Motor neuron (in vitro differentiated cells): ENCODE measurements at regions not wholly inside any gene's neighbourhood (a gene's known extent, or its start where the extent isn't known, plus 50 kb on each side); places are given as distances from the start of the nearest gene placed in this dataset.
A peak's percentile ranks its signal among the peaks of the same experiment; 100 is the strongest.
"Not testable (repeated sequence)": the region's sequence is repeated elsewhere in the genome, so short reads cannot be mapped to it uniquely, and the experiment has no call there.

Experiments
- ATAC-seq, 8 experiments: fragments of 200-7000 bp; cut with Tn5 transposase; replicated peaks in 6 of 8; 2 replicates each; pipeline ENCODE4 v1.8.0; 2021; ENCODE audit warnings: mild to moderate bottlenecking in 8 of 8, moderate library complexity in 8 of 8
- H3K27ac ChIP-seq, 2 donors: fragments of 250-450 bp; sonication (Bioruptor Pico); 2 replicates each; pipeline ENCODE4 v1.9.0; 2021; ENCODE audit warnings: antibody characterized with exemption in 2 of 2, mild to moderate bottlenecking in 2 of 2, moderate library complexity in 1 of 2
- H3K4me1 ChIP-seq, 2 donors: fragments of 250-450 bp; sonication (Bioruptor Pico); replicated peaks in 1 of 2; 2 replicates each; pipeline ENCODE4 v1.6.1; 2021; ENCODE audit warnings: antibody characterized with exemption in 2 of 2, mild to moderate bottlenecking in 2 of 2, moderate library complexity in 1 of 2
- H3K4me3 ChIP-seq, 5 donors: fragments of 250-450 bp; sonication (Bioruptor Pico); 2 replicates each; pipeline ENCODE4 v1.9.0; 2021; ENCODE audit warnings: antibody characterized with exemption in 5 of 5, mild to moderate bottlenecking in 5 of 5, moderate library complexity in 4 of 5
- WGBS, 10 experiments: fragments of 450-650 bp; shearing (Covaris generic); methylation state at CpG; one replicate each; pipeline ENCODE4 v1.0.0; 2022; 5-methylcytosine and 5-hydroxymethylcytosine counted together
- in situ Hi-C, 9 experiments: fragments of 400-800 bp; cut with MboI; loops; one replicate each; pipeline ENCODE4 v1.15.0; 2021; ENCODE audit warnings: low sequenced_read_pairs in 9 of 9, low pct_unique_long_range_greater_than_20kb in 2 of 9; ENCODE audit not compliant: unreplicated experiment in 9 of 9

GRCh38 chr4:97239667-97239997 is 903.6 kb downstream of the STPG2 start:
- ATAC-seq = no peak
- Histone ChIP-seq H3K27ac (no peak overlapping the region), H3K4me1 (peaks cover 11 to 21% of the 10 kb centered on the region in 2 donors), H3K4me3 (no peak overlapping the region)
- in situ Hi-C loops = no loop called here

- in situ Hi-C loops = no loop called here
- peak in 5 of 8 experiments; percentile 27 to 57 (median 49) for ATAC-seq
- H3K4me1 ChIP-seq = peaks cover 2 to 6% of the 10 kb centered on the region in 2 donors
- 0 to 82% (median 63%) methylated on average over 1 of the region's 1 CpG for WGBS, 10 experiments
- no peak overlapping the region for H3K27ac ChIP-seq
- no peak overlapping the region for H3K4me3 ChIP-seq
Observed at GRCh38 chr4:97252615-97253154, 890.6 kb downstream of the STPG2 start.

GRCh38 chr4:97262769-97263168 is 880.5 kb downstream of the STPG2 start:
- WGBS, 10 experiments = 18 to 100% (median 89%) methylated on average over 2 to 6 of the region's 6 CpGs
- no peak for ATAC-seq
- Histone ChIP-seq H3K27ac (no peak overlapping the region), H3K4me3 (no peak overlapping the region), H3K4me1 (no peaks in the 10 kb centered on the region)
- in situ Hi-C loops = no loop called here

- H3K4me3 ChIP-seq = no peak overlapping the region
- WGBS, 10 experiments = 0 to 100% (median 83%) methylated on average over 1 to 2 of the region's 2 CpGs; no CpG with 5 or more reads in 1 of the 10 experiments
- no peaks in the 10 kb centered on the region for H3K4me1 ChIP-seq
- in situ Hi-C loops = no loop called here
- no peak overlapping the region for H3K27ac ChIP-seq
- ATAC-seq = no peak
Observed at GRCh38 chr4:97270051-97270450, 873.2 kb downstream of the STPG2 start.

GRCh38 chr4:97279391-97279790 is 863.9 kb downstream of the STPG2 start:
- 0 to 100% (median 35%) methylated on average over 1 to 3 of the region's 3 CpGs for WGBS, 10 experiments
- Histone ChIP-seq H3K4me1 (peaks cover 0 to 7% of the 10 kb centered on the region in 2 donors), H3K4me3 (no peak overlapping the region), H3K27ac (no peak overlapping the region)
- in situ Hi-C loops = no loop called here
- no peak for ATAC-seq

GRCh38 chr4:97300561-97300960 is 842.7 kb downstream of the STPG2 start:
- Histone ChIP-seq H3K4me3 (no peak overlapping the region), H3K4me1 (no peaks in the 10 kb centered on the region), H3K27ac (no peak overlapping the region)
- in situ Hi-C loops = no loop called here
- 0 to 100% (median 33%) methylated on average over 1 to 2 of the region's 2 CpGs; no CpG with 5 or more reads in 5 of the 10 experiments for WGBS, 10 experiments
- no peak for ATAC-seq

- no peaks in the 10 kb centered on the region for H3K4me1 ChIP-seq
- peak in 5 of 8 experiments; percentile 45 to 86 (median 58) for ATAC-seq
- in situ Hi-C loops = no loop called here
- 15 to 100% (median 55%) methylated on average over 1 to 2 of the region's 2 CpGs; no CpG with 5 or more reads in 1 of the 10 experiments for WGBS, 10 experiments
- H3K4me3 ChIP-seq = no peak overlapping the region
- H3K27ac ChIP-seq = no peak overlapping the region
Observed at GRCh38 chr4:97305351-97305750, 837.9 kb downstream of the STPG2 start.

- H3K4me1 ChIP-seq = no peaks in the 10 kb centered on the region
- H3K4me3 ChIP-seq = no peak overlapping the region
- in situ Hi-C loops = no loop called here
- H3K27ac ChIP-seq = no peak overlapping the region
- ATAC-seq = no peak
Observed at GRCh38 chr4:97309121-97309520, 834.2 kb downstream of the STPG2 start.

GRCh38 chr4:97317201-97317600 is 826.1 kb downstream of the STPG2 start:
- Histone ChIP-seq H3K4me1 (peaks cover 0 to 7% of the 10 kb centered on the region in 2 donors), H3K4me3 (no peak overlapping the region), H3K27ac (no peak overlapping the region)
- 0 to 46% (median 8%) methylated on average over 1 to 2 of the region's 2 CpGs; no CpG with 5 or more reads in 4 of the 10 experiments for WGBS, 10 experiments
- in situ Hi-C loops = no loop called here
- peak in 1 of 8 experiments; percentile 50 for ATAC-seq

GRCh38 chr4:97317671-97318070 is 825.6 kb downstream of the STPG2 start:
- 0 to 32% (median 13%) methylated on average over 1 to 2 of the region's 2 CpGs for WGBS, 10 experiments
- in situ Hi-C loops = no loop called here
- no peak overlapping the region for H3K4me3 ChIP-seq

GRCh38 chr4:97325751-97326150 is 817.5 kb downstream of the STPG2 start:
- H3K4me3 ChIP-seq, H3K27ac ChIP-seq, H3K4me1 ChIP-seq, ATAC-seq, in situ Hi-C loops: not testable (repeated sequence)
- WGBS, 10 experiments = 0 to 100% (median 48%) methylated on average over 1 of the region's 1 CpG; no CpG with 5 or more reads in 2 of the 10 experiments

More at GRCh38 chr4:97317671-97318070, 825.6 kb downstream of the STPG2 start:
- Histone ChIP-seq H3K27ac (no peak overlapping the region), H3K4me1 (peaks cover 0 to 7% of the 10 kb centered on the region in 2 donors)
- ATAC-seq = peak in 4 of 8 experiments; percentile 18 to 78 (median 28)

GRCh38 chr4:97330917-97331316 is 812.4 kb downstream of the STPG2 start:
- Histone ChIP-seq H3K4me3 (no peak overlapping the region), H3K4me1 (peaks cover 0 to 15% of the 10 kb centered on the region in 2 donors), H3K27ac (no peak overlapping the region)
- peak in 5 of 8 experiments; percentile 52 to 95 (median 87) for ATAC-seq
- 0 to 63% (median 14%) methylated on average over 1 of the region's 1 CpG; no CpG with 5 or more reads in 3 of the 10 experiments for WGBS, 10 experiments
- in situ Hi-C loops = no loop called here

GRCh38 chr4:97334348-97334747 is 808.9 kb downstream of the STPG2 start:
- ATAC-seq = peak in 5 of 8 experiments; percentile 19 to 56 (median 26)
- in situ Hi-C loops = no loop called here
- Histone ChIP-seq H3K27ac (no peak overlapping the region), H3K4me3 (no peak overlapping the region), H3K4me1 (peaks cover 0 to 15% of the 10 kb centered on the region in 2 donors)
- WGBS, 10 experiments = 0 to 100% (median 63%) methylated on average over 1 to 2 of the region's 2 CpGs; no CpG with 5 or more reads in 3 of the 10 experiments

- in situ Hi-C loops = no loop called here
- ATAC-seq = peak in 5 of 8 experiments; percentile 22 to 43 (median 35)
- WGBS, 10 experiments = 0 to 18% (median 13%) methylated on average over 1 of the region's 1 CpG; no CpG with 5 or more reads in 3 of the 10 experiments
- H3K4me1 ChIP-seq = peaks cover 3 to 24% of the 10 kb centered on the region in 2 donors
- H3K27ac ChIP-seq = no peak overlapping the region
- no peak overlapping the region for H3K4me3 ChIP-seq
Observed at GRCh38 chr4:97349468-97350186, 793.6 kb downstream of the STPG2 start.
